Skeletal muscle satellite cell (primary cell): ENCODE measurements at regions not wholly inside any gene's neighbourhood (a gene's known extent, or its start where the extent isn't known, plus 50 kb on each side); places are given as distances from the start of the nearest gene placed in this dataset.

Source experiments
- H3K27me3 ChIP-seq: 2 replicates; pipeline ENCODE4 v1.7.0; 2013; ENCODE audit warnings: low read length; ENCODE audit not compliant: control insufficient read depth, insufficient read depth
- H3K36me3 ChIP-seq: 2 replicates; pipeline ENCODE4 v1.7.0; 2013; ENCODE audit warnings: mild to moderate bottlenecking, control low read depth, low read length; ENCODE audit not compliant: insufficient read depth
- H3K4me1 ChIP-seq: 2 replicates; pipeline ENCODE4 v1.7.0; 2013; ENCODE audit warnings: low read length; ENCODE audit not compliant: control insufficient read depth, insufficient read depth
- H3K4me2 ChIP-seq: 2 replicates; pipeline ENCODE4 v1.7.0; 2013; ENCODE audit warnings: mild to moderate bottlenecking, low read length
- H3K4me3 ChIP-seq: 2 replicates; pipeline ENCODE4 v1.7.0; 2013; ENCODE audit warnings: low read length
- H3K9ac ChIP-seq: 2 replicates; pipeline ENCODE4 v1.7.0; 2013; ENCODE audit warnings: mild to moderate bottlenecking, low read depth, low read length, moderate library complexity
- H3K9me3 ChIP-seq: replicated peaks from 2 replicates; pipeline ENCODE4 v1.7.0; 2013; ENCODE audit warnings: mild to moderate bottlenecking, control low read depth, low read length

- Histone ChIP-seq H3K4me2 (no peak overlapping the region), H3K9me3 (no peaks in the 10 kb centered on the region), H3K27me3 (peaks cover 39% of the 10 kb centered on the region)
These were observed 152.8 kb upstream of the TLE3 start for GRCh38 chr15:70250208-70251201.

GRCh38 chr15:70249616-70250015 lies 151.9 kb upstream of the TLE3 start:
- H3K27me3 ChIP-seq: peaks cover 39% of the 10 kb centered on the region

More at GRCh38 chr15:70250208-70251201, 152.8 kb upstream of the TLE3 start:
- no peaks in the 10 kb centered on the region for H3K36me3 ChIP-seq
- H3K4me1 ChIP-seq: peaks cover 9% of the 10 kb centered on the region
- H3K4me3 ChIP-seq: no peak overlapping the region
- no peak overlapping the region for H3K9ac ChIP-seq

GRCh38 chr15:70248116-70249025 lies 150.7 kb upstream of the TLE3 start:
- peaks cover 36% of the 10 kb centered on the region for H3K27me3 ChIP-seq
- peaks cover 9% of the 10 kb centered on the region for H3K4me1 ChIP-seq

More at GRCh38 chr15:70249616-70250015, 151.9 kb upstream of the TLE3 start:
- Histone ChIP-seq H3K36me3 (no peaks in the 10 kb centered on the region), H3K4me1 (peaks cover 9% of the 10 kb centered on the region), H3K4me3 (no peak overlapping the region), H3K9ac (no peak overlapping the region), H3K4me2 (no peak overlapping the region), H3K9me3 (no peaks in the 10 kb centered on the region)

GRCh38 chr15:70247281-70247680 lies 149.6 kb upstream of the TLE3 start:
- no peak overlapping the region for H3K4me3 ChIP-seq
- H3K27me3 ChIP-seq: peaks cover 26% of the 10 kb centered on the region
- no peak overlapping the region for H3K4me2 ChIP-seq
- H3K4me1 ChIP-seq: peaks cover 9% of the 10 kb centered on the region
- H3K9me3 ChIP-seq: no peaks in the 10 kb centered on the region
- no peak overlapping the region for H3K9ac ChIP-seq
- no peaks in the 10 kb centered on the region for H3K36me3 ChIP-seq

More at GRCh38 chr15:70248116-70249025, 150.7 kb upstream of the TLE3 start:
- Histone ChIP-seq H3K4me3 (no peak overlapping the region), H3K36me3 (no peaks in the 10 kb centered on the region), H3K9ac (no peak overlapping the region), H3K9me3 (no peaks in the 10 kb centered on the region), H3K4me2 (no peak overlapping the region)

GRCh38 chr15:70246623-70247220 lies 149.0 kb upstream of the TLE3 start:
- Histone ChIP-seq H3K36me3 (no peaks in the 10 kb centered on the region), H3K9ac (no peak overlapping the region), H3K4me2 (no peak overlapping the region), H3K9me3 (no peaks in the 10 kb centered on the region), H3K4me1 (peaks cover 9% of the 10 kb centered on the region), H3K27me3 (peaks cover 21% of the 10 kb centered on the region), H3K4me3 (no peak overlapping the region)

GRCh38 chr15:70245932-70246622 lies 148.4 kb upstream of the TLE3 start:
- Histone ChIP-seq H3K4me3 (no peak overlapping the region), H3K9ac (no peak overlapping the region), H3K27me3 (peaks cover 15% of the 10 kb centered on the region), H3K4me1 (peaks cover 9% of the 10 kb centered on the region), H3K36me3 (no peaks in the 10 kb centered on the region), H3K4me2 (no peak overlapping the region), H3K9me3 (no peaks in the 10 kb centered on the region)

GRCh38 chr15:70244978-70245542 lies 147.3 kb upstream of the TLE3 start:
- H3K27me3 ChIP-seq: peaks cover 8% of the 10 kb centered on the region
- H3K4me1 ChIP-seq: peaks cover 9% of the 10 kb centered on the region
- no peaks in the 10 kb centered on the region for H3K9me3 ChIP-seq

GRCh38 chr15:70243686-70244540 lies 146.2 kb upstream of the TLE3 start:
- H3K27me3 ChIP-seq: peaks cover 4% of the 10 kb centered on the region
- no peak overlapping the region for H3K9ac ChIP-seq
- H3K4me2 ChIP-seq: no peak overlapping the region
- no peaks in the 10 kb centered on the region for H3K36me3 ChIP-seq
- H3K4me1 ChIP-seq: peaks cover 9% of the 10 kb centered on the region
- no peak overlapping the region for H3K4me3 ChIP-seq
- H3K9me3 ChIP-seq: no peaks in the 10 kb centered on the region

More at GRCh38 chr15:70244978-70245542, 147.3 kb upstream of the TLE3 start:
- Histone ChIP-seq H3K4me2 (no peak overlapping the region), H3K9ac (no peak overlapping the region), H3K4me3 (no peak overlapping the region), H3K36me3 (no peaks in the 10 kb centered on the region)

GRCh38 chr15:70242951-70243685 lies 145.4 kb upstream of the TLE3 start:
- Histone ChIP-seq H3K9ac (no peak overlapping the region), H3K36me3 (no peaks in the 10 kb centered on the region), H3K27me3 (peaks cover 4% of the 10 kb centered on the region), H3K4me1 (peaks cover 9% of the 10 kb centered on the region), H3K4me2 (no peak overlapping the region), H3K9me3 (no peaks in the 10 kb centered on the region), H3K4me3 (no peak overlapping the region)
